Mammary epithelial cell (primary cell): ENCODE measurements at regions not wholly inside any gene's neighbourhood (a gene's known extent, or its start where the extent isn't known, plus 50 kb on each side); places are given as distances from the start of the nearest gene placed in this dataset.

Experiments used
- CTCF ChIP-seq, 2 donors: IDR thresholded peaks in 1 of 2; conservative IDR thresholded peaks in 1 of 2; 2 replicates each; pipeline ENCODE4 v1.5.1; 2011 to 2012; ENCODE audit warnings: inconsistent platforms in 2 of 2, low read length in 2 of 2, mild to moderate bottlenecking in 2 of 2, control low read depth in 1 of 2, low read depth in 1 of 2; ENCODE audit not compliant: insufficient read depth in 1 of 2; ENCODE audit errors: extremely low read depth in 1 of 2
- EZH2 ChIP-seq: IDR thresholded peaks from 2 replicates; pipeline ENCODE4 v1.6.1; 2012; ENCODE audit warnings: low read length, inconsistent platforms, borderline replicate concordance

GRCh38 chr11:15738931-15739330 lies 617.4 kb downstream of the SOX6 start:
- no peak for TF ChIP-seq CTCF (conservative IDR thresholded peaks at IDR 0.05 in 1 of 2, IDR thresholded peaks at IDR 0.05 in 1 of 2; ENCODE audit: extremely low read depth in 1 of 2, insufficient read depth in 1 of 2, low read depth in 1 of 2, low read length in 2 of 2)
- TF ChIP-seq EZH2: no peak
